ENCODE measurements at regions not wholly inside any gene's neighbourhood (a gene's known extent, or its start where the extent isn't known, plus 50 kb on each side); places are given as distances from the start of the nearest gene placed in this dataset.

- TF ChIP-seq CTCF (IDR thresholded peaks at IDR 0.05 in 4 of 5, conservative IDR thresholded peaks at IDR 0.05 in 1 of 5) (no peak), POLR2A (IDR thresholded peaks at IDR 0.05) (no peak)
Observed at GRCh38 chr3:16818945-16819344, 65.8 kb upstream of the PLCL2 start.
